Hypothalamus (tissue), 51 donors: ENCODE measurements at regions not wholly inside any gene's neighbourhood (a gene's known extent, or its start where the extent isn't known, plus 50 kb on each side); places are given as distances from the start of the nearest gene placed in this dataset.
A peak's percentile ranks its signal among the peaks of the same experiment; 100 is the strongest.
"Not testable (repeated sequence)": the region's sequence is repeated elsewhere in the genome, so short reads cannot be mapped to it uniquely, and the experiment has no call there.

Source experiments
- DNase-seq, 51 donors: peaks; one replicate each; lab custom pipeline; 2025; lab: John Stamatoyannopoulos, UW

DNA sequence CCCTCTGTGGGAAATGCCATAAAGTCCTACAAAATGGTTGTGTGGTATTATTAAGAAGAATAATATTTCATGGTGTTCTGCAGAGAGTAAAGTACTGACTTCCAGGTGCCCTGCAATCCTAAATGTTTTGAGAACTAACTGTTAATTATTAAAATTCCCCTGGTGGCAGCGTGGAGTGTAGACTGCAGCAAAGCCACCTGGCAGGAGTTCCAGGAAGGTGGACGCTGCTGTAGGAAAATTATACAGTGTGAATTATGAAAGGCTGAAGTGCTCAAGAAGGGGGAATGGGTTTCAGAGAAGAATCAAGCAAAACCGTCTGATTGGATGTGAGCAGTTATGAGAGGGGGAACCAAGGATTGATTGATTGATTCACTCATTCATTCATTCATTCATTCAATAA, 572.4 kb upstream of the PPP2R3A start:
- no peak for DNase-seq

DNA sequence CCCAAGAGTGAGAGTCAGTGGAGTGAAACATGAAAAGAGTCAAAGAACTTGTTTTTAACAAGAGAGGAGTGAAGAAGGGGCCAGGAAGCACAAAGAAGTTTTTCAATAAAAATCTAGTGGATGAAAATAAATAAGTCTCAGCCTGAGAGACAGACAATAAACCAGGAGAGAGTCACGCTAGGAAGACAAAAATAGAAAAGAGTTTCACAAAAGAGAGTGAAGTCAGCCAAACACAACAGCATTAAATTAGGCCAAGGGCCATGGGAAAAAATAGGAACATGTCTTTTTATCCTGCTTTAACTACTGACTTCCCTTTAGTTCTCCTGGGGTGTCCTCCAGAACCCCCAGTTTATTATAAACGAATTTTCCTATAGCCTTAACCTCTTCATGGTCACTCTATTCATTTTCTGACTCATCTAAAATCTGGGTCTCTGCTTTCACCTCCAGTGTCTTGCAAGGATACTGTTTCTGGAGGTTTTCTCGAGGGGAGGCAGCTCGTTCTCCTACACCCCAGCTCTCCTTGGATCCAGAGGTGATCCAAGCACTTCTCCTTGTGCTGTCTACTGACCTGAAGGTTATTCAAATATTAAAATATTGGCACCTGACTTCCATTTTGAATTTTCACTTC, 571.5 kb upstream of the PPP2R3A start:
- DNase-seq: no peak

- no peak for DNase-seq
These were observed 553.1 kb upstream of the PPP2R3A start for GRCh38 chr3:135412475-135412874.

DNA sequence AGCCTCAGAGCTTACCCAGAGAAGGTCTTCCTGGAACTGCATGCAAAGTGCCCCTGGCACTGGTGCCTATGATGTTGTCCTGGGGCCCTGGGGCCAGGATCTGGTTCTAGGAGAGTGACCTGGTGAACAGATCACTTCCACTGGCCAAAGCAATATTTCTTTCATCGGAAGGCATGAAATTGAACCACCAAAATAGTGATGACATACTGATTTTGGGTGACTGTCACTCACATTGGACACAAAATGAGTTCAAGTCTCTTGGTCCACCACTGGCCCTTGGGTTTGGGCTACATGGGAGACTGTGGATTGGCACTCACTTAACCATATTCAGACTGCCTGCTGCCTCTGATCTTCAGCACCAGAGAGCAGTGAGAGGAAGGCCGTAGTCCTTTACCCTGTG, 549.3 kb upstream of the PPP2R3A start:
- no peak for DNase-seq

DNA sequence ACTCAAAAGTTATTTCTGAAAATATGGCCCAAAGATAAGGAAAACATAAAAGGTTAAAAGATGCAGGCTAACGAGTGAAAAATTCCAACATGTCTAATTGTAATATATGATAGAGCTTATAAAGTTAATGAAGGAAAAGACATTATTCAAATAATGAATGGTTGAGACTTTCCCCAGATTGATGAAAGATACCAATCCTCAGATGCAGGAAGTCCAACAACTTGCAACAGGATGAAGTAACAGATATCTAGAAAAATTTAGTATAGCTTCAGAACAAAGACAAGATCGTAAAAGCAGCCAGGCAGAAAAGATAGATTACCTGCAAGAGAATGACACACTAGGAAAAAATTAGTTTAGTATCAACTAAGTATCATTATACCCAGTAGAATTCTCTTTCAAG, 546.4 kb upstream of the PPP2R3A start:
- no peak for DNase-seq

DNA sequence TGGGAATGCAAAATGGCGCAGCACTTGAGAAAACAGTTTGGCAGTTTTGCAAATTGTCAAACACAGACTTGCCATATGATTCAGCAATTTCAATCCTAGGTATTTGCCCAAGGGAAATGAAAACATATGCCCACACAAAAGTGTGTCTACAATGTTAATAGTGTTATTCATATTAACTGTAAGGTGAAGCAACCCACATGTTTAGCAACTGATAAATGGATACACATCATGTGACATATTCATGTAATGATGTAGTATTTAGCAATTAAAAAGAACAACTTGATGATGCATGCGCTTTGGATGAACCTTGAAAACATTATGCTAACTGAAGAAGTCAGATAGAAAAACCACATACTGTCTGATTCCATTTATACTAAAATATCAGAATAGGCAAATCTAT, 539.0 kb upstream of the PPP2R3A start:
- no peak for DNase-seq

DNA sequence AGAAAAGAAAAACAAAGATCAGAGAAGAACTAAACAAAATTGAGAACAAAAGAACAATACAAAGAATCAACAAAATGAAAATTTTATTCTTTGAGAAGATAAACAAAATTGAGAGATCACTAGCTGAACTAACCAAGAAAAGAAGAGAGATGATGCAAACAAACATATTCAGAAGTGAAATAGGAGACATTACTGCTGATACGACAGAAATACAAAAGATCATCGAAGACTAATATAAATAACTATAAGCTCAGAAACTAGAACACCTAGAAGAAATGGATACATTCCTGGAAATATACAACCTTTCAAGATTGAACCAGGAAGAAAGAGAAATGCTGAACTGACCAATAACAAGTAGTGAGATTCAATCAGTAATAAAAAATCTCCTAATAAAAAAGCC, 533.1 kb upstream of the PPP2R3A start:
- DNase-seq: no peak

DNA sequence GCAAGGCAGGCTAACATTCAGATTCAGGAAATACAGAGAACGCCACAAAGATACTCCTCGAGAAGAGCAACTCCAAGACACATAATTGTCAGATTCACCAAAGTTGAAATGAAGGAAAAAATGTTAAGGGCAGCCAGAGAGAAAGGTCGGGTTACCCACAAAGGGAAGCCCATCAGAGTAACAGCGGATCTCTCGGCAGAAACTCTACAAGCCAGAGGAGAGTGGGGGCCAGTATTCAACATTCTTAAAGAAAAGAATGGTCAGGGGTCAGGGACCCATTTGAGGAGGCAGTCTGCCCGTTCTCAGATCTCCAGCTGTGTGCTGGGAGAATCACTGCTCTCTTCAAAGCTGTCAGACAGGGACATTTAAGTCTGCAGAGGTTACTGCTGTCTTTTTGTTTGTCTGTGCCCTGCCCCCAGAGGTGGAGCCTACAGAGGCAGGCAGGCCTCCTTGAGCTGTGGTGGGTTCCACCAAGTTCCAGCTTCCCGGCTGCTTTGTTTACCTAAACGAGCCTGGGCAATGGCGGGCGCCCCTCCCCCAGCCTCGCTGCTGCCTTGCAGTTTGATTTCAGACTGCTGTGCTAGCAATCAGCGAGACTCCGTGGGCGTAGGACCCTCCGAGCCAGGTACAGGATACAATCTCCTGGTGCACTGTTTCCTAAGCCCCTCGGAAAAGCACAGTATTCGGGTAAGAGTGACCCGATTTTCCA, 526.5 kb upstream of the PPP2R3A start:
- not testable (repeated sequence) for DNase-seq

DNA sequence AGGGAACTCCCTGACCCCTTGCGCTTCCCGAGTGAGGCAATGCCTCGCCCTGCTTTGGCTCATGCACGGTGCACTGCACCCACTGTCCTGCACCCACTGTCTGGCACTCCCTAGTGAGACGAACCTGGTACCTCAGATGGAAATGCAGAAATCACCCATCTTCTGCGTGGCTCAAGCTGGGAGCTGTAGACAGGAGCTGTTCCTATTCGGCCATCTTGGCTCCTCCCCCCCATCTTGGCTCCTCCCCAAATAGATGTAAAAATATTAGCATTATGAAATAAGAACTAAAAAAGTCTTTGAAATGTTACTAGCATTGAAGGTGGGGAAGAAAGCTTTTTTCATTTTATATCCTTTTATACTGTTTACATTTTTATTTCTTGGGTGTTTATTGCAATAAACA, 525.9 kb upstream of the PPP2R3A start:
- not testable (repeated sequence) for DNase-seq

- DNase-seq: no peak
These were observed 525.3 kb upstream of the PPP2R3A start for GRCh38 chr3:135440233-135440632.

DNA sequence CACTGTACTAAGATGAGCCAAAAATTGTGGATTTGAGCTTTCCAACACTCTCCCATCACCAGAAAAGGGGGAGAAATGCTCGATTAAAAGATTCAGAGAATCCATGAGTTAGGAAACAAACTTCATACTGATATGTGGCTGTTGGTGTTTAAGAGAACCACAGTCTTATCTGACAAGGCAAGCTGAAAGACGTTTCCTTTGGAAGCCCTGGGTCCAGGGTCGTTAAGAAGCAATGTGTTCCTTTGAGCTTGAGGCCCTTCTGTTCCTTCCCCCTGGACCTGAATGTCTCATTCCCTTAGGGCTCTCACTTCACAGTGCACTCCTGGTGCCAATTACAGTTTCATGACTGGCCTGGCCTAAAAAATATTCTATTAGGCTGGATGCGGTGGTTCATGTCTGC, 524.8 kb upstream of the PPP2R3A start:
- no peak for DNase-seq

DNA sequence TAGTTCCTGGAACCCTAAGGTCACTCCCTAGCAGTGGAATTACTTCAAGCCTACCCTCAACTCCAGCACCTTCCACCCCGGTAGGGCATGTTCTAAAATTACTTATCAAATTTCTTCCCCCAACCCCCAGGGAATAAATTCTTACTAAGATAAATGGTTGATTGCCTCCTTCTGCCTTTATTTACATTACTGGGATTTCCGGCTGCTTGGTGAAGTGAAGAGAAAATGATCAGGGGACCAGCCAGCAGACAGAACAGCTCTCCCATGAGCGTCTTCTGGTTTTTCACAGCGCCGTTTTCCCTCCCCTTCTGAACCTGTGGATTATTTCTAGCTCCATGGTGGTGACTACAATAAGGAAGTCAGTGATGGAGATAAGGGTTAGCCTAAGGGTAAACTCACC, 521.5 kb upstream of the PPP2R3A start:
- DNase-seq: no peak

DNA sequence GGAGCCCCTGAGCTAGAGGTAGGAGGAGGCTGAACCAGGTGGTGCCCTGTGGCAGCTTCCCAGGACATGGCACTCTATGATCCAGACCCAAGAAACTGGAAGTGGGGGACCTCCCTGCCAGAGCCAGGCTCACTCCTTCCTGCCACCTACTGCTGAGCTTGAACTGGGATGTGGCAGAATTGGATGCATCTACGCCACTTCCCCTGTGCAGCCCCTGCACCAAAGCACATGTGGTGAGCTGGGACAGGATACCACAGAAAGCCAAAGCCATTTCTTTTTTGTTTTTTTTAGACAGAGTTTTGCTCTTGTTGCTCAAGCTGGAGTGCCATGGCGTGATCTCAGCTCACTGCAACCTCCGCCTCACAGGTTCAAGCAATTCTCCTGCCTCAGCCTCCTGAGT, 518.0 kb upstream of the PPP2R3A start:
- no peak for DNase-seq

DNA sequence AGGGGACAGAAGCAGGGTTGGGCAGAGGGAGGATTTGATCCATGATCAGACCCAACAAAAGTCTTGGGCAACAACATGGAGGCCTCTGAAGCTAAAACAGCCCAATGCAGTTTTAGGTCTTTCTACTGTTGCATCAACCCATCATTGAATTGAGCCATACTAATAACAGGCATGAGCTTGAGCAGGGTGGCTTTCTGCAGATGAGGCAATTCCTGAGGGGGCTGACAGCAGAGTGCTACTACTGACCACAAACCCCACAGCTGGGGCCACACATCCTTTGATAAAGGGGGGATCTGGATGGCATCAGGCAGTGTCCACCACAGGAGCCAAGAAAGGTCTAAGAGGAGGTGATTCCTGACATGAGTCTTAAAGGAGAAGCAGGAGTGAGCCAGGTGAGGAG, 517.0 kb upstream of the PPP2R3A start:
- no peak for DNase-seq

DNA sequence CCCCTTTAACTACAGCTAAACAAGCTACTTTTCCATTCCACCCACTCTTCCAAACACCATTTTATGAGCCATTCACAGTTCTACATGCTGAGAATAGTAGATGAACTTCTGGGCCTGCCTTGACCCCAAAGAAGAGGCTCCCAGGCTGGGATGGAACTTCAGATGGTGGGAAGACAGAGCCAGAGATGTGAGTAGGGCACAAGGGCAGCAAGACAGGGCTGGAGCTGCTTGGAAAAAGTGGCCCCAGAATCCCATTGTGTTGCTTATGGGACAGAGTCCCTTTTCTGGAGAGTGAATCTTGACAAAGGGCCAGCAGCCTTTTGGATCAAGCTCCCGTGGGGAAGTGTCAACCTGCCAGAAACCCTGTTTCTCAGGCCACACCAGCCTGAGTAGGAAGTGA, 516.5 kb upstream of the PPP2R3A start:
- DNase-seq: no peak

DNA sequence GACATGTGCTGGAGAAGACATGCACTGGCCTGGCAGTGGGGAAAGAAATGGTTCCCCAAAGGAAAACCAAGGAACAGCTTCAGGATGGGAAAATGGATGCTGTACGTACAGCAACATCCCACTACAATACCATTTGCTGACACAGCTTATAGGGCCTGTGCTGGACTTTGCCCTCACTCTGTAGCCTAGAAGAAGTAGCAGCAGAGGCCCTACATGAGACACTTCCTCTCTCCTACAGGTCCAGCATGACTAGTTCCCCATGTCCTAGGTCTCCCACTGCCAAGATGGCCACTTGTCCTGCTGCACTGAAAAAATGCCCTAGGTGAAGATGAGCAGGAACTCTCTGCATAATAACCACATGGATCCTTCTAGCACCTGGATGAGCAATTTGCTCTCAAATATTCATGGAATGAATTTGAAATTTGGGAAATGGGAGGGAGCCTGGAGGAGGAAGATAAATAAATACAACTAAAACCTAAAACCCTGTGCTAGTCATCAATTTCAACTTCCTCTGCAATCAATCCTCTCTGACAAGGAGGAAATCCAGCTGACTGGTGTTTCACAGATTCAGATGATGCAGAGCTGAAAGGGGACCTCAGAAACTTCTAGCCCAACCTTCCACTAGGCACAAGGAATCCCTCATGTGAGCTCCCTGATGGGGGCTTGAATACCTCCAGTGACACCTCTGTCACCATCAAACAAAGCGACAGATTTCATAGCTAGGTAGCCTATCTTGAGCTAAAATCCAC, 514.3 kb upstream of the PPP2R3A start:
- DNase-seq: no peak

GRCh38 chr3:135452881-135453280, 512.6 kb upstream of the PPP2R3A start:
- no peak for DNase-seq

GRCh38 chr3:135453326-135453725, 512.2 kb upstream of the PPP2R3A start:
- no peak for DNase-seq

- no peak for DNase-seq
These were observed 510.6 kb upstream of the PPP2R3A start for GRCh38 chr3:135454890-135455289.

DNA sequence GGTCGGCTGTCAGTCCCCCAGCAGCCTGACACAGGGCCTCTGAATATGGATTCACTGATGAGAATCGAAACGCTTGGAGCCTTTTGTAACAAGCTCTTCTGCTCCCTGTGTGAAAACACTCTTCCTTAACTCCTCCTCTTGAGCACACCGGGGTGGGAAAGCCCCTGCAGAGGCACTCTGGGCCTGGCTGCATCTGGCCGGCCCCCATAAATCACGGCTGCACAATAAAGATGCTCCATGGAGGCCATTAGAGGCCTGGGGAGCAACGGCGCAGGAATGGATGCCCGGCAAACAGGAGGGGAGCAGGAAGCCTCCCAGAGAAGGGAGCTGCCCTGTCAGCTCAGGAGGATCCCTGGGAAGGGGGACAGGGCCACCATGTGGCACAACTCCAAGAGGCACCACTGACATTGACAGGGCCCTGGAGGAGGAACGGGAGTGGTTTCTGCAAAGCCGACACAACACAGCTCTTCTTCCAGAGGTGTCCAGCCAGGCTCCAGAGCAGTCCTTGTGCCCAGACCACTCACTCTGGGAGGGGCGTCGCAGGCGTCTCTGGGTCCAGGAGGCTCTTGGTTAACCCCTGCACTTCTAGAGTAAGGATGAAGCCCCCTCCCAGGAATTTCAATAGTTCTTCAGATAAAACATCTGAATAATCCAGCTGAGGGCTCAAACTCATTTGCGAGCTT, 509.3 kb upstream of the PPP2R3A start:
- DNase-seq: peak in 4 of 51 donors; percentile 5 to 10 (median 6)

DNA sequence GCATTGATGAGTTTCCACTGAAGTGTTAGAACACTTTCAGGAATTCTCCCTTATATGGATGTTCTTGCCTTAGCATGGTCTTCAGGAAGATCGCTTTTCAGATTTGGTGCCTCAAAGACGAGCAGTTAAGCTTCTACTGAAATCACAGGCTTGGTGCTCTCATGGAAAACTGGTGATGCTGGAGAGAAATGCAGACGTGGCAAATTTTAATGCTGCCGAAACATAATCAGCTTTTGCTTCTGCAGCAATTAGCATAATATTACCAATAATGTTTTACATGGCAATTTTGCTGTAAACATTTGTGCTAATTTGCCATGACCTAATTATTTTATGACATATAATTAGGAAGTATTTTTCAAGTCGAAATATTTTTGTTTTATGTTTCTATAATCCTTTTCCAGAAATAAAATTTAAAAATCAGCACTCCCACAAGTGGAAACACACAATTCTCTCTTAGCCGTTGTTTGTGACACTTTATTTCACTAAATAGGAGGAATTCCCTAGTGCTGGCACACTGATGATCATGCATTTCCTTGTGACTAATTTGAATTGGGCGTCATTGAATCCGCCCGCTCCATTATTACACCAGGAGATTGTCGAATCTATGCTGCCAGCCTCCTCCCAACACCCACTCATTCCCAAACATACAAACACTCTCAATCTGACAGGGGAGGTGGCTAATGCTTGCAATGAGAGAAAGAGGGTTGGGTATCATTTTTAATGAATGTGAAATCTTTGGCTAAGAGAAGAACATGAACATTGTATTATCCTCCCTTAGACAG, 506.8 kb upstream of the PPP2R3A start:
- no peak for DNase-seq
